IPS DF 4.7 (cell line): ENCODE measurements at regions not wholly inside any gene's neighbourhood (a gene's known extent, or its start where the extent isn't known, plus 50 kb on each side); places are given as distances from the start of the nearest gene placed in this dataset.

Source experiments
- DNase-seq: peaks from one replicate; pipeline ENCODE4 v3.0.0-alpha.2; 2013; ENCODE audit warnings: low spot score; ENCODE audit errors: extremely low read depth

DNA sequence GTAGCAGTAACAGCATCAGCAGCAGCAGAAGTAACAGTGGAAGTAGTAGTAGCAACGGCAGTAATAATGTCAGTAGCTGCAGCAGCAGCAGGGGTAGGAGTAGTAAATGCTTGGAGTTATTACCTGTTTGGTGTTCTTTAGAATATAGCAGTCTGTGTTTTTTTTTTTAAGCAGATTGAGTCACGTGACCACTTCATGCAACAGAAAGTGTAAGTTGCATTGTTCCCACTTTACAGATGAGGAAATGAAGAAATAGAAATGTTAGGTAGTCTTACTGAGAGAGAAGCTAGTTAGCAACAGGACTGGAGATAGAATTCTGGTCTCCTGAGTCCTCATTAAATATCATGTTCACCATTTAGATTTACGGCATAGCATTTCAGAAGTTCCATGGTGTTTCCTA is 358.2 kb downstream of the HAPSTR1 start:
- no peak for DNase-seq

DNA sequence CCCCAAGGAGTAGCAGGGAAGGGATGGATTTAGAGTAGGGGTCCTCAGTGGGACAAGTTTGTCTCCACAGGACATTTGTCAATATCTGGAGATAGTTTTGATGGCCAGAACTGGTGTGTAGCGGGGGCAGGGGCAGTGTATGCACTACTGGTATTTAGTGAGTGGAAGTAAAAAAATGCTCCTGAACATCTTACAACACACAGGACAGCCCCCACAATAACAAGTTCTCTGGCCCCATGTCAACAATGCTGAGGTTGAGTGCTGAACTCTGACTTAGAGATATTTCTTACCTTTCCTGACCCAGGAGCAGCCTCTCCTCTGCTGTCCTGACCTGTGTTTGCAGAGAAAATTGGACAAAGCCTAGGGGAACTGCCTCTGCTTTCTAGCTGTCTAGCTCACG is 365.8 kb downstream of the HAPSTR1 start:
- no peak for DNase-seq

DNA sequence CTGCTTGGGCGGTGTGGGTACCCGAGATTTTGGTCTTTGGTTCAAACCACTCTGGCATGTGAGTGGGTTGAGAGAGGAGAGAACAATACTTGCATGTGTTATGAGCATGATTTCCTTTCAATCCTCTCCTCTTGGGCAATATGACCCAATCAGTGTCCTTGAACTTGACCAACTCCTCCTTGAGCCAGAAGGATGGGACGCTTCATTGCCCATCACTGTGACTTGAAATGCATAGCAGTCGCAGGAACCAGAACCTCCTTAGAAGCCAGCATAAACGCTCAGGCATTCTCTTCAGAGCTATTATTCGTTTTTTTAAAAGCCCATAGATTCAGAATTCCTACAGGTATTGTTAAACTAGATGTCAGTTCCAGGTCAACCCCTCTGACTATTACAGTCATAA is 367.4 kb downstream of the HAPSTR1 start:
- no peak for DNase-seq

DNA sequence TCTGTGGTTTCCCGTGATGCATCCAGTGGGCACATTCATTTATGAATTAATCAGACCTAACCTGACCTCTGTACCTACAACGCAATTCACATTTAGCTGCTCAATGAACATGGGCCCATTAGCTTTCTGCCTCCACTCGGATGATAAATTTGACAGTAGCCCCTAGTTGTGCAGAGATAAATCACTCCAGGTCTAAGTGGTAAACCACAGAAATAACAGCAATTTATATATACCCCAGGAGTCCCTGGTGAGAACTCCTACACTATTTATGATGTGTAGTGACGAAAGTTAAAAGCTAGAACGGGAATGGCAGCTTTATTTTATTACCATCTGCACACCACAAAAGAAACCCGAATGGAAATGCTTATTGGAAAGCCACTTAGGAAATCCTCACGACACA is 371.5 kb downstream of the HAPSTR1 start:
- DNase-seq: no peak

DNA sequence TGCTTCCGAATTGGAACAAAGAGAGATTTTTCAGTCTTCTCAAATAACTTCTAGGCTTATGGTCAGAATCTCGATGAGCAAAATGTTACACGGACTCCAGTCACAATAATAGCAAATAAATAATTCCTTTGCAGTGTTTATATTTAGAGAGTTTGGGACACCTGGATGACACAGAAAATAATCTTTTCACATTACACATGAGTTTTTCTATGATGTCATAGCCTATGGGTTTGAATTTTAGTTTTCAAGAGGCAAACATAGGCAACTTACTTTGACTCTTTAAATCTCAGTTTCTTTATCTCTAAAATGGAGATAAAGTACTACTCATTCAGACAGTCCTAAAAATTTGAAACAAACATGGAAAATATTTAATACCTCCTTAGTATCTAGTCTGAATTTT is 372.0 kb downstream of the HAPSTR1 start:
- DNase-seq: no peak

DNA sequence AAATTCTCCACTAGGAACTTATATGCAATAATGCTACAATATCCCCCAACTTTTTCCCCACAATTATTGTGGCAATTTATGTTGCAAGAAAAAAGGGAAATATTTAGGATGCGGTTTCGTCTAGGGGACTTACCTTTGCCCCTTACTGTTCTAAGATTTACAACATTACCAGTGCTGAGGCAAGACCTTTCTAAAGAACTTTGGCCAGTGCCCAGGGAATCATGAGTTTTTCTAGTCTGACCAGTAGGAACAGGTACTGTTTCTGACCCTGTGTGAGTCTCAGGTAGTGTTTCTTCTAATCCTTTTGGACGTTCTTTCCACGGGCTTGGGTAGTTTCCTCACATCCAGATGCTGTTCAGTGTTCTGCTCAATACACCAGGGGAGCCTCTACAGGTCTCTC is 373.7 kb downstream of the HAPSTR1 start:
- no peak for DNase-seq

DNA sequence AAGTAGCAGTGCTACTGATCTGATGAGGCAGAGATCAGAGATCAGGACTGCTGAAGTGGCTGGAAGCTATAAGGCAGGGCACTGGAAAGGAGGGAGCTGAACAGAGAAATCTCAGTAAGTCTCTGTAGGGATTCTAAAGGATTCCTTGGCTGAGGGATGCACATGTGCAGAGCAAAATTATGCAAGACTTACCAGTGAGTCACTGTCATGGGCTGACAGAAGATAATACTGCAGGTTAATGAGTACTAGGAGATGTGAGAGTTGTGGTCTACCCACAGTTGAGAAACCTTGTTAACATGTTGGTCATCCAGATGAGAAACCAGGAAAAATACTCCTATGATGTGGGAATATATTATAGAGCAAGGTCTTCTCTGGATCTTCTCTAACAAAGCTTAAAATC is 378.1 kb downstream of the HAPSTR1 start:
- no peak for DNase-seq

DNA sequence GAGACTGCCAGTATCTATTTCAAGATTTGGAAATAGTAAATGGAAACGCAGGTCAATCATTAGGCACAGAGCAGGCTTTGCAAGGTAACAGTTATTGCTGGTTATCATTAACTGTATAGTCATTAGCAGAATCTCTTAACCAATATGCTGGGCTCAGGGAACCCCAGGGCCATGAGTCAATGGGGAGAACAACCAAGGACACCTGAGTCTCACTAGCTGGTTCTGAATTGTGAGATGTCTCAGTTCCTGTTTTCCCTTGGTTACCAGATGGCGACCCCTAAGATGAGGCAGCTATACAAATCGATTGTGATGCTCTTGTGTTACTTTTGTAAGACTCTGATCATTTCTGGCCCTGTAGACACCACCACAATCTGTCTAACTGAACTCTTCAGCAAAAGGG is 385.3 kb downstream of the HAPSTR1 start:
- no peak for DNase-seq

DNA sequence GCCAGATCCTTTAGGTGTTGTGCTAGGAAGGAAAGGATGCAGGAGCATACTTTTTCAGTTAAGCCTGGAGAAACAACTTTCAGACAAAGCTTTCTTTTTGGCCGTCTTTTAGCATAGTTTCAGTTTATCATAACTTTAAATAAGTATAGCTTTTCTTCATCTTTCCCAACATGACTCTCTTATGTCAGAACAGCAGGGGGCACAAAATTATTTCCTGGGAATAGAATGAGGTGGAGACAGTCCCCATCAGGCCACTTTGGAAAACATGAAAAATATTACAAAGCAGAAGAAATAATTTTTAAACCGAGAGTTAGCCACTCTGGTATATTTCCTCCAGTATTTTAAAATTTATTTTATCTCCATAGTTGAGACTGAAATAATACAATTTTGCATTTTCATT is 387.6 kb downstream of the HAPSTR1 start:
- DNase-seq: no peak

DNA sequence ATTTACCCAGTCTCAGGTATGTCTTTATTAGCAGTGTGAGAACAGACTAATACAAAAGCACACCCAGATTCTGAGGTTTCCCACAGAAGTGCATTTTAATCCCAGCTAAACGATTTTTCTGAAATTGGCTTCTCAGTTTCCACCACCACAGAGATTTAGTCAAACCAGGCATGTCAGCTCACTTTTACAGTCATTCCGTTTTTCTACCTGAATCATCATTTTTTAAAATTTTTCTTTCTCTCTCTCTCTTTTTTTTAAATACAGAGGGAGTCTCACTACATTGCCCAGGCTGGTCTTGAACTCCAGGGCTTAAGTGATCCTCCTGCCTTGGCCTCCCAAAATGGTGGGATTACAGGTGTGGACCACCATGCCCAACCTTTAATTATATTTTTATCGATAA is 389.1 kb downstream of the HAPSTR1 start:
- DNase-seq: no peak

DNA sequence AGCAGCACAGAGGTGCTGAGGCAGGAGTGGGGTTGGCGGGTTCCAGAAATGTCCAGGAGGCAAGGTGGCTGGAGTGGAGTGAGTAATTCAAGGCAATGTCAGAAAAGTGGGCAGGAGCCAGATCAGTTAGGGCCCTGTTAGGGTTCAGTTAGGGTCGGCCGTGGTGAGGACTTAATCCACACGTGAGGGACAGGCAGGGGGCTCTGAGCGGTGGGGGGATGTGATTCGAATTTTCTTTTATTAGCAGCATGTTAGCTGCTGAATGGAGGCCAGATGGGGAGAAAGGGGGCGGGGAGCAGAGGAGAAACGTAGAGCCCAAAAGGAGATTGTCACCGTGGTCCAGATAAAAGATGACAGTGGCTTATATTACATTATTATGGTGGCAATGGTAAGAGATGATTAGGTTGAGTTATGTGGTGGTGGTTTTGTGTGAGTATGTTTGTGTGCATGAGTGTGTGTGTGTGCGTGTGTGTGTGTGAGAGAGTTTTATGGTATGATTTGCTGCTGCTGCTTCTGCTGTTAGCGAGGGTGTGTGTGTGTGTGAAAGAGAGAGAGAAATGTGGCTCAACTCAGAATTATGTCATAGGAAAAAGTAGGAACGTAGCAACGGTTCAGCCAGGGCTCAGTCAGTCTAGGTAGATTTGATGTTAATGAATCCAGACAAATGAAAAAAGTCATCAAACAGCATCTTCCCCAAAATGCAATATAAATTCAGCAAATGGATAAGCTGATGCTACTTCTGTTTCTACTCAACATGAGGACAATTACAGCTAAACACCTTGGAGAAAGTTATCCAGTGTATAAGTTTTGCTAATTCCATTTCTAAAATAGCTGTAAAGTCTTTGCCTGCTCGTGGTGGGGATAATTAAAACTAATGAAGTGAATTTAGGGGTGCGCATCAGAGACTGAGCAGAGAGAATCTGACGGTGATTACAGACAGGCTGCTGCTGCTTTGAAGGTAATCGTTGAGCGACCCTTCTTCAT is 390.6 kb downstream of the HAPSTR1 start:
- DNase-seq: no peak

DNA sequence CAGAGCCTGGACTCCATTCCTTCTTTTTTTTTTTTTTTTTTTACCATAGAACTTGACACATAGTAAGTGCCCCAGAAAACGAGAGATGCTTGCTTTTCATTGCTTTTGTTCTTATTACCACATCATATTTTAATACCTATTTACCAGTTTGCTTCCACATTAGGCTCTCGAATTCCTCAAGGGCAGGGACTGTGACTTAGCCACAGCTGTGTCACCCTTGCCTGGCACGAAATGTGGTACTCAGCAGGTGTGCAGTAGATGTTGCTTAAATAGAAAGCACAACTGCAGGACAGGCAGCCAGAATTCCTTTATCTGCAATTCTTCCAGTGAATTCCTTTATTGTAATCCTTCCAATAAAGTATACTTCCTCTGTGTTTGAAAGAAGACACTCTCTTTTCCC is 393.0 kb downstream of the HAPSTR1 start:
- DNase-seq: no peak

DNA sequence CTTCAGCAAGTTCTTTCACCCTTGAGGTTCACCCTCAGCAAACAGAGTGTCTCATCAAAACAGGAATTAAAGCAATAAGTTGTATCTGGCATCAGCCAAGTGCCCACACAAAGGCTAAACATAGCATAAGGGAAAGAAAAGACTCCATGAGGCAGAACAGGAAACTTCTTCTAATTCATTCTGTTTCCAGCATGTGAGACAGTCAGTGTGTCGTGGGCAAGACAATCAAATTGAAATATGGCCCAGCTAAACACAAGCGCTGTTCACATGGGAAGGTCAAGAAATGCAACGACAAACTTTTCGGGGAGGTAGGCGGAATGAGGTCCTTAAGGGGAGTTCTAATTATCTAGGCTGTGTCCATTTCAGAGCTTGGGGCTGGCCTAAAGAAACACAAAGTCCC is 393.4 kb downstream of the HAPSTR1 start:
- DNase-seq: no peak

DNA sequence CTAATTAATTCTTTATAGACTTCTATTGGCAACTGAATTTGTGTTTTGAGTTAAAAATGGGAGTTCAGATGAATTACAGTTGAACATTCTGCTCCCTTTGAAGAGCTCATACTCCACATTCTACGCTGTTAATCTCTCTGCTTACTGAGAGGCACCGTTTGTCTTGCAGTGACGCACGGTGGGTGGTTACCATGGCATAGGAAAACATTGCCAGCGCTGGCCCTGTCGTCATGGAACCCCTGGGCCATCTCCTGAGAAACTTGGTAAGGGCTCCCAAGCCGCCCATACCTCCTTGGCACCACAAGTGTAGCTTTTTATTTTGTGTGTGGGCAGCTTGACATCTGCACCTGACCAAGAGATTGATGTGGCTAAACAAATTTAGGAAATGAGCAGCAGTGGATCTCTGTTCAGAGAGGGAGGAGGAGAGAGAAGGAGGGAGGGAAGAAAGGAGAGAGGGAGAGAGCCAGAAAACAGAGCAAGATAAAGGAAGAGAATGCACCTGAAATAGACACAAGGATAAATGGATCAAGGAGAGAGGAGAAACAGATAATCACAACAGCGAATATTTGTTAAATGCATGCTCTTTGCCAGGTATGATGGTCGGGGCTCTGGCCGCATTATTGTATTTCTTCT is 398.5 kb downstream of the HAPSTR1 start:
- DNase-seq: no peak

DNA sequence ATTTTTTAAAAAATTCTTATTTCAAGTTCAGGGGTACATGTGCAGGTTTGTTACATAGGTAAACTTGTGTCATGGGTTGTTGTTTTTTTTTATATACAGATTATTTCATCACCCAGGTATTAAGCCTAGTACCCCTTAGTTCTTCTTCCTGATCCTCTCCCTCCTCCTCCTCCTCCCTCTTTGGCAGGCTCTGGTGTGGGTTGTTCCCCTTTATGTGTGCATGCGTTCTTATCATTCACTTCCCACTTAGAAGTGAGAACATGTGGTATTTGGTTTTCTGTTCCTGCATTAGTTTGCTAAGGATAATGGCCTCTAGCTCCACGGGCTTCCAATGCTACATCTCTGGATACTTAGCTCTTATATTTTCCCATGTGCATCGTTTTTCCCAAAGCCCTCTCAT is 404.4 kb downstream of the HAPSTR1 start:
- DNase-seq: no peak

DNA sequence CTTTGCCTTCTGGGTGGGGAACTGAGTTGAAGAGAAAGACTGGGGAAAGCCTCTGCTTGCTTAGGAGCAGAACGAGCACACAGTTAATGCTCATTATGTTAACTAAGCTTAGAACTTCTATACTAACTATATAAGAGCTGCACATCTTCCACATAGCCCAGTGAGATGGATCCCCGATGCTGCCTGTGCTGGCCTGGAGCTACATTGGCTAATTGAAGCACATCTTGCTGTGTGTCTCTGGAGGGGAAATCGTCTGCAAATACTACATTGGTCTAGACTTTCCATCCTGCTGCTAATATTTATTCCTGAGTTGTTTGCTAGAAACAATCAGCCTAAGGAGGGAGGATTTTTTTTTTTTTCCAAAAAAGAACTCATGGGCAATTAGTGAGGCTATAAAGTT is 406.3 kb downstream of the HAPSTR1 start:
- no peak for DNase-seq

DNA sequence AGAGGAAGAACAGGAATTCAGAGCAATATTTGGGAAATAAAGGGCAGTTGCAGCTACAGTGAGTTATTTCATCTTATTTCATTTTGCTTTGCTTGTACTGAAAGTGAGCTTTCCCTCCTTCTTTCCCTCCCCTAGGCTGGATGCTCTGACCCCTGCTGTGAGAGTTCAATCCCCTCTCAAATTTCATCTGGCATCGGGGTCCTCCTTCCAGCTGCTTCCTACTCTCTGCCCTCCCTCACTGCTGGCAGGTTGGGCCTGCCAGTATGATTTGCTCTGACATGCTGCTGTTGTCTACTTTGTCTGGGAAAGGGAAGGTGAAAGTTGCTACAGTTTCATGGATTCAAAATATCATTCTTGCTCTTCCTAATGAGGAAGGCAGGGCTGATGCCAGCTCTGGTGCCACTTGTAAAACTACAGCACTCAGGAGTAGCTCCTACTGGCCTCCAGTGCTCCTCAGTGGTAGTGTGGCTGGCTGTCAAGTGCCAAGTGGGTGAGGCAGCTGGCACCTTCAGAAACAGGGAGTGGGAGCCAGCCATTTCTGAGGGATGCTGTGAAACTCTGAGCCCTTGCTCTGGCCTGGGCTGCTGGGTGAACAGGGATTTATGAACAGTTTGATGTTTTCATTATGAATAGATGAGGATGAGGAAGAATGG is 408.6 kb downstream of the HAPSTR1 start:
- DNase-seq: no peak

DNA sequence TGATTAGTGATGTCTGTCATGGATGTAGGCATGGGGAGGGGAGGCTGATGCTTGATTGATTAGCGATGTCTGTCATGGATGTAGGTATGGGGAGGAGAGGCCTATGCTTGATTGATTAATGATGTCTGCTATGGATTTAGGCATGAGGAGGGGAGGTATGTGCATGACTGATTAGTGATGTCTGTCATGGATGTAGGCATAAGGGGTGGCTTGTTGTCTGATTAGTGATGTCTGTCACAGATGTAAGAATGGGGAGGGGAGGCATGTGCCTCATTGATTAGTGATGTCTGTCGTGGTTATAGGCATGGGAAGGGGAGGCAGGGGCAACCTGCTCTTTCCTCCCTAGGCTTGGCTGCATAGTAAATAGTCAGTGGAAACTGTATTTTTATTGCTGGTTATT is 409.4 kb downstream of the HAPSTR1 start:
- DNase-seq: no peak

DNA sequence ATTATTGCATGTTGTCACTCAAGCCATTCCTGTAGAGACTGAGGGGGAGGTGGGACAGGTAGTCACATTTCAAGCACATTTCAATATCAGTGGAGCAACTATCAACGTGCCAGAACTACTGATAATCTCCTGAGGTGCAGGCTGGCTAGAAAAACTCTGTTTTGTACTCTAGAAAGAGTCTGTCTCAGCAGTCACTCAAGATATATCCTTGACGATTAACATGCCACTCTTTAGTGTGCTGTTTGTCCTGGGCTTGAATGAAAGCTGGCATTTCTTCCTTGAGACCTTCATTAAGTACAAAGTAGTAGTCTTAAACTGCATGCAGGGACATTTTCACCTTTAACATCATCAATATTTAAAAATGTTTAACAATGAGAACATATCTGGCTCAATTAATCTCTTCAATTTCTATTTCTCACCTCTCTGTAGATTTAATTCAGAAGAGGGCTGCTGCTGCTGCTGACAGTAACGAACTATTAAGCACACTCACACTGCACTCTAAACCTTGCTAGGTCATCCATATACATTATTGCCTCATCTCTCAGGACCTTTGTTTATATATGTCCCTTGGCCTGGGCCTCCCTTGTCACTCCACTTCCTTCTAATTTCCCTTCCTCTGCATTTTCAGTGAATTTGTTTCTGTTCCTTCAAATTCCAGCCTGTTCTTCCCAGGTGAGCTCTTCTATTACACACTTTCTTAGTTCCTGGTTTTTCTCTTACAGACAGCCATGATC is 412.0 kb downstream of the HAPSTR1 start:
- DNase-seq: no peak

DNA sequence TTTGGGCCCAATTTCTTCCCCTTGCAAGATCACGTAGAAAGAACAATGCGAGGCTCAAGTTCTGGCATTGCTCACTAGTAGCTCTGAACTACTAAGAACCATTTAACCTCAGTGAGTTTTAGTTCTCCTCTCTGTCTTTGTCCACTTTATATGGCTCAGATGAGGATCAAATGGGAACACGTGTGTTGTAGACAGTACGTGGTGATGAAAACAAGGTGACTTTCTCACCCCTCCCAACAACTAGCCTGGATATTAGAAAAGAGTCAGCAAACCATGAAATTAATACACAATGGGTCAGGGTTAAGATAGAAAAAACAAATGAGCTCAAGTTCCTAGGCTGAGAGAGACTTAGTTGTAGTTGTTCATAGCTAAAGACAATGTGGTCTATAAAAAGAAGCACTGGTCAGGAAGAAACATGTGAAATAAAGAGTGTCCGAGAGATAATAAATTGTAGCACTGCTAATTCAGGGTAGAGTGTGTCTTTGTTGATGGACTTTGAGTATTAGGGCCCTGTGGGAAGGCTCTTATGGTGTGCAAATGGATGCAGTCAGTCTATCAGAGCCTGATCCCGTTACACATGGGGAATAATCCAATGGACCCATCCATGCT is 417.0 kb downstream of the HAPSTR1 start:
- DNase-seq: no peak

DNA sequence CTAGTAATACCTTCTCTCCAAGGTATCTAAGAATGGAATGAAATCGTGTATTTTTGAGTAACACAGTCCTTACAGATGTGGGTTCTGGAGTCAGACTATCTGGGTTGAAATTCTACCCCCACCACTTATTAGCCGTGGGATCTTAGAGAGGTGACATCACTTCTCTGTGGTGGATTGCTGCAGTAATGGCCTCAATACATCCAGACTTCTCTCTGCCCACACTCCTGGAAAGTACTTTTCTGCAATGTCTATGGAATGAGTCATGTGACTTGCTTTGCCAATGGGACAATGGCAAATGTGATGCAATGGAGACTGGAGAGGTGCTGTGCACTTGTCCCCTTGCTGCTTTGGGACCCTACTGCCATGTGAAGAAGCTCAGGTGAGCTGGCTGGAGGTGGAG is 418.2 kb downstream of the HAPSTR1 start:
- DNase-seq: no peak
